Activated T-cell treated with anti-CD3 and anti-CD28 coated beads for 4 hours (primary cell): ENCODE measurements at regions not wholly inside any gene's neighbourhood (a gene's known extent, or its start where the extent isn't known, plus 50 kb on each side); places are given as distances from the start of the nearest gene placed in this dataset.
"Not testable (repeated sequence)": the region's sequence is repeated elsewhere in the genome, so short reads cannot be mapped to it uniquely, and the experiment has no call there.

Experiments used
- DNase-seq: peaks from one replicate; pipeline ENCODE4 v3.0.0-alpha.2; 2020

- no peak for DNase-seq
These were observed 342.6 kb downstream of the DMAC1 start for GRCh38 chr9:7456793-7457530.

GRCh38 chr9:7456377-7456776 lies 343.2 kb downstream of the DMAC1 start:
- DNase-seq, result no peak

- DNase-seq, result no peak
These were observed 345.0 kb downstream of the DMAC1 start for GRCh38 chr9:7454624-7455023.

DNA sequence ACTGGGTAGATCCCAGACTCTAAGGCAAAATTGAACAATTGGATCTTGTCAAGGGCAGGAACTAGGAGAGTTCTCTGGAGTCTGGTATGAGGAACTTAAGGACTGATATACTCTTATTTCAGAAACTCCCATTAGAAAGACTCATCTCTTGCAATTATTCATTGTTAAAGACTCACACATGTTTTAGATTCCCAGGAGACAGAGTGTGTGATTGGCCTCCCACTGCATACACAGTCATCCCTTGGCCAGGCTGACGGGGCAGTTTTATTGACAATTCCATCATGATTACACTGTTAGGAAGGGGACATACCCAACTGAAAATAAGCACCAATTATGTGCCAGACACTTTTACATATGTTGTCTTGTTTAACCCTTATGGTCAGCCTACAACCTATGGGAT lies 347.2 kb downstream of the DMAC1 start:
- DNase-seq, result no peak

DNA sequence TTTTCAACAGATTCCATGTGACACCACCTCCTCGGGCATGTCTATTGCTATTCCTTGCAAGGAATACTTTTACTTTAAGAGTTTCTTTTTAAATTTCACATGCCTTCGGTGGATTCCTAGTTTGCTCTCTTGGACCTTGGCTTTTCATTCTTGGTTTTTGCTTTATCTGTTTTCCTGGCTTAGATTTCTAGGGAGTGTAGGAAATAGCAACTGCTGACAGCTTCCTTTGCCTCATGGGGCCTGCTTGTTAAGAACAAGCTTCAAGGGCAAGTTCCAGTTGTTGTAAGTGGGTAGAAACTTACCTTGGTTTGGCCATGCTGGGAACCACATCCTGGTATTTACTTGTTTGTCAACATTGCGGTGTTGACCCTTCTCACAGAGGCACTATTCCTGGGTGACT lies 348.5 kb downstream of the DMAC1 start:
- no peak for DNase-seq

- DNase-seq, result no peak
These were observed 356.0 kb downstream of the DMAC1 start for GRCh38 chr9:7443541-7443940.

- no peak for DNase-seq
These were observed 360.1 kb downstream of the DMAC1 start for GRCh38 chr9:7439355-7439995.

GRCh38 chr9:7436754-7437153 lies 362.8 kb downstream of the DMAC1 start:
- no peak for DNase-seq

- DNase-seq, result no peak
These were observed 365.9 kb downstream of the DMAC1 start for GRCh38 chr9:7433508-7434292.

- DNase-seq, result no peak
These were observed 366.6 kb downstream of the DMAC1 start for GRCh38 chr9:7432989-7433388.

DNA sequence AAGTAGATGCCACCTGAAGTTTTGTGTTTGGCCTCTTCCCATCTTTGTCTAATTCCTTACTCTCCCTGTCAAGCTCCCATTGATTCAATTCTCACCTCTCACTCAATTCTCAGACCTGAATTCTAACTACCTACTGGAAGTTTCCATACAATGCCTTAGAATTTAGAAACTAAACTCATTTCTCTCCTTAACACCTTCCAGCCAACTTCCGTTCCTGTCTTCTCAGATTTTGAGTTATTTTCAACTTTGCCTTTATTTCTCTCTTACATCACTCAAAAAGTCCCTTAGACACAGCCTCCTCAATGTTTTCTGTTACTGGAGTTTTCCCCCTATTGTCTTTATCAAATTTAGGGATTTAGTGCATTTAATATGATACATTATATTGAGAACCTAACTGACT lies 382.2 kb downstream of the DMAC1 start:
- DNase-seq, result not testable (repeated sequence)

DNA sequence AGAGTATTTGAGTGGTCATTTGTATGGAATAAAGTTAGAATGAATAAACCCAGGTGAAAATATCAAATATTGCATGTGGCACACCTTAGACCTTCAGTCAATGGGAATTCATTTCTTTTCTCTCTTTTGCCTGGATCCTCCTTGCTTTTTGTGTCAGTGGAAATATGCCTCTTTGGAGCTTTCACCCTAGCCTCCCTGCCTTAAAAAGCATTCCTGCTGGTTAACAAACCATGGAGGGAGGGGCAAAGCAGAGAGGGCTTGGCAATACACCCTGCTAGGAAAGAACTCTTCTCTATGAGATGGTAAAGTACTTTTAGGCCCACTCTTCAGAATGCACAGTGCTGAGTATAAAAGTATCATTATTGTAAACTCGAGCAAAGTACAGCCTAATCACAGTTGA lies 383.7 kb downstream of the DMAC1 start:
- DNase-seq, result no peak

DNA sequence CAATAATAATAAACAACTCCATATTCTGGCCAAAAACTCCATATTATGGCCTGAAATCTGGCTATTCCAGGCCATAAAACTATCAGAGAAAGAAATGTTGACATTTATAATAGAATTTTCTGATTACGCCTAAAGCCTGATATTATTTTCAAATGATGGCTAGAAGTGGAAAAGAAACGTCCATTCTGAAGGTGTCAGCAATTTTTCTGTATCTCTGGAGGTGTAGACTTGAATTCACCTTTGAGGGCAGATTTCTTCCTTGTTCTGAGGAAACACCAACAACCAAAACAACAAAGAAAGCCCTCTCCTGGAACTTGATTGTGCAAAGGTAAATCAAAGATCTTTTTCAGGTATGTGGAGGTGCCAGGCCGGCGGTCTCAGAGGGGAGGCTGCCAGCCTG lies 390.7 kb downstream of the DMAC1 start:
- no peak for DNase-seq

GRCh38 chr9:7407246-7407645 lies 392.3 kb downstream of the DMAC1 start:
- DNase-seq, result no peak

- DNase-seq, result no peak
These were observed 393.5 kb downstream of the DMAC1 start for GRCh38 chr9:7405924-7406604.

GRCh38 chr9:7403839-7404487 lies 395.6 kb downstream of the DMAC1 start:
- no peak for DNase-seq

DNA sequence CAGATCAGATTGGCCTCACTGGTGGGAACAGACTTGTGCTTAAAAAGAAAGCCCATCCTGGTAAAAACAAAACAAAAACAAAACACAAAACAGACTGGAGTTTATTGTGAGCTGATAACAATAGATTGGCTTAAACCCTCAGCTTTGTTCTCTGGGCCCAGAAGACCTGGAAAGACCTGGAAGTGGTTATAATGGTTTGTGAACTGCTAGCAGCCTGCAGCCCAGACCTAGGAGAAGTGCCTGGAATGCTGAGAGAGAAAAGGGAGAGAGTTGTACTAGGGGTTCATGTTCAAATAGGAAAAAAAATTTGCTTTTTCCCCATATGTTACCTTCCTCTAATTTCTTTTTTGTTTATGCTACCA lies 396.6 kb downstream of the DMAC1 start:
- DNase-seq, result no peak

DNA sequence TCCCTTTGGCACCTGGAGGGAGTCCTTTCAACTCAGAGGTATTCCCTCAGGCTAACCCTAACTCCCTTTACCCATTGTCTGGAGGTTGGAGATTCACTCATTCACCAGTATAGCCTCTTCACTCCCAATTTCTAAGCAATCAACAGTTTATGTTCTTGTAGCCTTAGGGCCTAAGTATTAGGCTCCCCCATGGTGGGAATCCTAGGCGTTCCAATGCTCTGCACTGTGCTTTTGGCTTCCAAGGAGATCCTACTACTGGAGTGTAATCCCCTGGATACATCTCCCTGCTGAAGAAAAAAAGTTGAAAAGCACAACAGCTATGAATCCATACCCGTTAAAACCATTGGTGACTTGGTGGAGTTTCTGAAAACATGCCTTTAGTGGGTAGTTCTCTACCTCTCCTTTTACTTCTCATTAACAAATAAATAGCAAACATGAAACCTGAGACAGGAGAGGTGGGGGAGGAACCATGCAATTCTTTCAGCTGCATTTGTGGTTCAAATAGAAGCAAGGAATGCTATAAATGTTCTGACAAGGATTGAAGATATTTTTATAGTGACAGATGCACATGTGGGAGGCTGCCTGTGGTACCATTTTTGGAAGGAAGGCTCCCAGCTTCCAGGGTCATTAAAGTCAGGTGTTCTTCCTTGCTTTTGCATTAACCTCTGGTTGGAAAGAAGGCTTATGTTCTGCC lies 397.1 kb downstream of the DMAC1 start:
- no peak for DNase-seq

- no peak for DNase-seq
These were observed 398.5 kb downstream of the DMAC1 start for GRCh38 chr9:7401116-7401515.

GRCh38 chr9:7394002-7394774 lies 405.4 kb downstream of the DMAC1 start:
- no peak for DNase-seq

DNA sequence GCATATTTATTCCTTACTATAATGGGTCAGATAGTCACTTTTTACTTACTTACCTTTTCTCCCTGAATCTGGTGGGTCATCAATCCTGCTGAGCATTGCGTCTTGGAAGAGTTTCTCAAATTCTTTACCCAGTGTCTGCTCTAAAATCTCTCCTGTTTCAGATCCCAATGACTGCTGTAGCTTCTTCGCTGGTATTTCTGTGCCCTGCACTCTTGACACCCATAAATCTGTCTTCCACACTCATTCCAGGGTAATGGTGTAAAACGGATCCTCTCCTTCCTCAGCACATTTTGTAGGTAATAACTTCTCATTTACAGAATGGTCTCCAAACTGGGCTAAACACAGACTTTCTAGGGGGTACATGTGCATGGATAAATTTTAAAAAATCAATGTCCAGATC lies 407.4 kb downstream of the DMAC1 start:
- no peak for DNase-seq

DNA sequence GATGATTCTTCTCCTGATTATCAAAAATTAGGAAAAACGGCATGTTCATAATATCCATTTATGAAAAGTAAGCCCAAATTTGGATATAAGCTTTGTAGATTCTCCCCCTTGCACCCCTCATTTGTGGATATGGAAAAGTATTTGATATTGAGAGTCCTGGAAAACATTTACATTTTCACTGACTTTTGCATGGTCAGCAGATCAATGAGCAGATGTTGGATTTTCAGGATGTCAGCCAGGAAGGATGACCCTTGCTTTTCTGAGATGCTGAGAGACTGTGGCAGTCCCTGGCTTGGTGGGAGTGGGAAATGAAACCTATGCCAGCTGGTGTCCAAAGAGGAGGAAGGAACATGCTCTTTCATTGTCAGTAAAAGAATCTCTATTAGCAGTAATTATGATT lies 410.8 kb downstream of the DMAC1 start:
- DNase-seq, result no peak
